HG03095 (cell line): ENCODE measurements at regions not wholly inside any gene's neighbourhood (a gene's known extent, or its start where the extent isn't known, plus 50 kb on each side); places are given as distances from the start of the nearest gene placed in this dataset.
"Not testable (repeated sequence)": the region's sequence is repeated elsewhere in the genome, so short reads cannot be mapped to it uniquely, and the experiment has no call there.

Source experiments
- ATAC-seq: cut with Tn5 transposase; IDR thresholded peaks from one replicate; pipeline ENCODE4 v1.9.1; 2021; ENCODE audit warnings: moderate library complexity; ENCODE audit not compliant: unreplicated experiment

GRCh38 chr18:33820517-33821371 lies 242.7 kb downstream of the ASXL3 start:
- no peak for ATAC-seq

GRCh38 chr18:33819692-33820343 lies 241.8 kb downstream of the ASXL3 start:
- not testable (repeated sequence) for ATAC-seq

DNA sequence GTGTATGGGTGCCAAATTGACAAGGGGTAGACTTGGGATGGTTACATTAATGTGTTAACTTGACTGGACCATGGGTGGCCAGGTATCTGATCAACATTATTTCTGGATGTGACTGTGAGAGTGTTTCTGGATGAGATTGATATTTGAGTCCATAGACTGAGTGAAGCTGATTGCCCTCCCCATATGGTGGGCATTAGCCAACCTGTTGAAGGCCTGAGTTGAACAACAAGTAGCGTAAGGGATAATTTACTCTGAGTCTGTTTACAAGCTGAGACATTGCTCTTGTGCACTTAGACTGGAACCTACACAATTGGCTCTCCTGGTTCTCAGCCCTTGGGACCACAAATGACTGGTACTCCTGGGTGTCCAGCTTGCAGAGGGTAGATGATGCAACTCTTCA lies 240.1 kb downstream of the ASXL3 start:
- no peak for ATAC-seq

- no peak for ATAC-seq
Observed at GRCh38 chr18:33817096-33817495, 239.1 kb downstream of the ASXL3 start.

DNA sequence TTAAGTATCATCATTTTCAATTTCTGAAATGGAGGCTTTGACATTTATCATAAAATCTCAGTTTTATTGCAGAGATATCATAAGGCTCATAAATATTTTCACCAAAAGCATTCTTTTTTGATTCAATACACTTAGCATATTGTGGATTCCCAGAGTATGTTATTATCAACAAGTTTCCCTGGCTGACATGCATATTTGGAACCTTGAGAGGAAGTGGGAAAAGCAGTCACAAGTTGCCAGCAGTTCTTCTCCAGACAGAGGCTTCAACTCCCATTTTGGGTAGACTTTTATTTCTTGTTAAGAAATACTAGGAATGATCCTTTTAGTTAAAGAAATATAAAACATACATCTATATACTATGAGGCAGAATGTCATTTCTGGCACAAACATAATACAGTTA lies 236.5 kb downstream of the ASXL3 start:
- ATAC-seq, result no peak

GRCh38 chr18:33812186-33812585 lies 234.2 kb downstream of the ASXL3 start:
- ATAC-seq, result no peak

DNA sequence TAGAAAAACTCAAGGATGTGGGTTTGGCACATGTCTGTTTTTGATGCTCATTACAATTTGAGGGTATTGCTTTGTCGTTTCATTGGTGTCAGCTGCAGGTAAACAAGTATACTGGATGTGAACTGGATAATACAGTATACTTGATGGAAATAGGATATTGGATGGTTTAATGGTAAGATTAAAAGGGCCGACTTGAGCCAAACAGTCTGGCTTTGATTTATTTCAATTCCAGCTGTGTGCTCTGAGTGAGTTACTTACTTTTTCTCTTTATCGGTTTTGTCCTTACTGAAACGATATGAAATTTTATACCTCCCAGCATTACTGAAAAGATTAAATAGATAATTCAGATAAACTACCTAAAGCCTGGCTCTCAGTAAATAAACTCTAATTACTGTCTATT lies 227.6 kb downstream of the ASXL3 start:
- no peak for ATAC-seq

- no peak for ATAC-seq
Observed at GRCh38 chr18:33804258-33804657, 226.2 kb downstream of the ASXL3 start.

DNA sequence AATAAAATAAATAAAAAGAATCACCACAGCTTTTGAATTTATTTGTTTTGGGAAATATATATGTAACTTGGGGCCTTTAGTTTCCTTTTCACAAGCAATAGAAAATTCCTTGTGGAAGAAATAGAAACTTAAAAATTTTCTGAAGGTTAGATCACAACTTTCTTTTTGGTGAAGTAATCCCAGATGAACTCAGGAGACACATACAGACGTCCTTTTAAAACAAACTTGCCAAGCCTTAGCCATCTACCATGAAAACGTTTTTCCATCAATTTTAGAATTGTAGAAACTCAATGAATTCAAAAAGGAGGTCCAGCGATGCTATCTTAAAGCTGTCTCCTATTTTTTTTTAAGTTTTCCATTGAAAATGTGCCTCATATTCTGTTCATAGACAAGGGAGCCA lies 225.6 kb downstream of the ASXL3 start:
- no peak for ATAC-seq

- no peak for ATAC-seq
Observed at GRCh38 chr18:33802955-33803354, 224.9 kb downstream of the ASXL3 start.
